H1 (cell line): ENCODE measurements at regions not wholly inside any gene's neighbourhood (a gene's known extent, or its start where the extent isn't known, plus 50 kb on each side); places are given as distances from the start of the nearest gene placed in this dataset.
"Not testable (repeated sequence)": the region's sequence is repeated elsewhere in the genome, so short reads cannot be mapped to it uniquely, and the experiment has no call there.

ENCODE experiments used
- CTCF ChIA-PET: fragments of 300-600 bp; sonication (Branson Sonifier 250); formaldehyde crosslinking; loops from one replicate; lab custom pipeline; 2021; ENCODE audit not compliant: partially characterized antibody; lab: Charles Lee
- POLR2A ChIA-PET: fragments of 300-600 bp; sonication (Branson Sonifier 250); formaldehyde crosslinking; loops from one replicate; lab custom pipeline; 2021; ENCODE audit warnings: inconsistent platforms; ENCODE audit not compliant: partially characterized antibody; lab: Charles Lee
- DNase-seq, 2 experiments: peaks; one replicate each; pipeline versions ENCODE4 v3.0.0 to v3.0.0-alpha.2; 2010 to 2022; ENCODE audit warnings: low spot score in 2 of 2, low read depth in 1 of 2, mixed read lengths in 1 of 2
- FAIRE-seq: peaks from 2 replicates; lab custom pipeline; 2011; peaks lifted over from hg19 to GRCh38; lab: Jason Lieb, UNC
- H2AFZ ChIP-seq: 2 replicates; pipeline ENCODE4 v1.8.1; 2012; ENCODE audit warnings: low read length, inconsistent platforms
- H2AK5ac ChIP-seq: 2 replicates; pipeline ENCODE4 v1.6.1; 2013; ENCODE audit warnings: low read depth, low read length
- H2BK120ac ChIP-seq: replicated peaks from 2 replicates; pipeline ENCODE3; 2013; ENCODE audit warnings: low read depth, low read length, inconsistent platforms
- H2BK12ac ChIP-seq: 2 replicates; pipeline ENCODE4 v1.6.1; 2013; ENCODE audit warnings: low read depth, low read length
- H2BK15ac ChIP-seq: 2 replicates; pipeline ENCODE4 v1.6.1; 2013; ENCODE audit warnings: low read length
- H2BK20ac ChIP-seq: 2 replicates; pipeline ENCODE4 v1.6.1; 2013; ENCODE audit warnings: low read length
- H2BK5ac ChIP-seq: 2 replicates; pipeline ENCODE4 v1.6.1; 2013; ENCODE audit warnings: low read depth, low read length
- H3K14ac ChIP-seq: 2 replicates; pipeline ENCODE4 v1.6.1; 2013; ENCODE audit warnings: inconsistent platforms; ENCODE audit not compliant: insufficient read length
- H3K18ac ChIP-seq: 2 replicates; pipeline ENCODE4 v1.6.1; 2013; ENCODE audit warnings: low read length; ENCODE audit errors: extremely low read depth
- H3K23ac ChIP-seq: 2 replicates; pipeline ENCODE4 v1.6.1; 2013; ENCODE audit warnings: inconsistent platforms; ENCODE audit not compliant: insufficient read length
- H3K23me2 ChIP-seq: 2 replicates; pipeline ENCODE4 v1.6.1; 2013; ENCODE audit warnings: low read depth, low read length
- H3K27ac ChIP-seq: 2 replicates; pipeline ENCODE4 v1.6.1; 2011; ENCODE audit warnings: low read depth, low read length, inconsistent platforms
- H3K27me3 ChIP-seq, 4 experiments: replicated peaks in 1 of 4; 1 replicate in 1 of 4; 2 replicates in 3 of 4; pipeline versions ENCODE4 v1.6.1 to v1.8.1; 2011 to 2013; ENCODE audit warnings: low read length in 3 of 4, mild to moderate bottlenecking in 3 of 4, inconsistent platforms in 2 of 4, mixed read lengths in 2 of 4, moderate library complexity in 1 of 4; ENCODE audit not compliant: control insufficient read depth in 3 of 4, insufficient read depth in 3 of 4; ENCODE audit errors: extremely low read depth in 1 of 4
- H3K36me3 ChIP-seq, 4 experiments: 2 replicates each; pipeline versions ENCODE4 v1.6.1 to v1.8.1; 2011 to 2013; ENCODE audit warnings: mild to moderate bottlenecking in 4 of 4, low read length in 3 of 4, moderate library complexity in 2 of 4, control low read depth in 1 of 4, inconsistent platforms in 1 of 4; ENCODE audit not compliant: insufficient read depth in 4 of 4, control insufficient read depth in 2 of 4
- H3K4ac ChIP-seq: replicated peaks from 2 replicates; pipeline ENCODE3; 2013; ENCODE audit warnings: low read length, low read depth, mixed read lengths, inconsistent platforms; ENCODE audit not compliant: insufficient read length
- H3K4me1 ChIP-seq, 4 experiments: replicated peaks in 1 of 4; 1 replicate in 1 of 4; 2 replicates in 3 of 4; pipeline versions ENCODE4 v1.6.1 to v1.8.1; 2011 to 2013; ENCODE audit warnings: low read length in 3 of 4, inconsistent platforms in 2 of 4, mixed read lengths in 1 of 4; ENCODE audit not compliant: insufficient read depth in 4 of 4, control insufficient read depth in 3 of 4
- H3K4me2 ChIP-seq, 2 experiments: 2 replicates each; pipeline versions ENCODE4 v1.6.1 to v1.8.1; 2011 to 2013; ENCODE audit warnings: low read depth in 2 of 2, low read length in 2 of 2, control low read depth in 1 of 2, inconsistent platforms in 1 of 2, mild to moderate bottlenecking in 1 of 2; ENCODE audit not compliant: insufficient read depth in 1 of 2
- H3K4me3 ChIP-seq, 4 experiments: fragments of 200-600, 300-600 bp in 1 of 4; sonication (generic), shearing (Covaris generic), sonication (Bioruptor Twin) in 1 of 4; 2 replicates each; pipeline versions ENCODE4 v1.5.1 to v1.8.1; 2011 to 2016; ENCODE audit warnings: low read length in 4 of 4, low read depth in 3 of 4, control low read depth in 2 of 4, inconsistent platforms in 2 of 4, mild to moderate bottlenecking in 2 of 4, mixed read lengths in 1 of 4, moderate library complexity in 1 of 4; ENCODE audit not compliant: insufficient read depth in 2 of 4; ENCODE audit errors: extremely low read depth in 1 of 4
- H3K56ac ChIP-seq: replicated peaks from 2 replicates; pipeline ENCODE3; 2013; ENCODE audit warnings: low read depth, mild to moderate bottlenecking, mixed read lengths, low read length, inconsistent platforms; ENCODE audit not compliant: insufficient read length
- H3K79me1 ChIP-seq: 2 replicates; pipeline ENCODE4 v1.6.1; 2013; ENCODE audit warnings: low read depth, low read length, control low read depth
- H3K79me2 ChIP-seq, 2 experiments: 2 replicates each; pipeline versions ENCODE4 v1.6.1 to v1.8.1; 2012 to 2013; ENCODE audit warnings: low read length in 2 of 2, mild to moderate bottlenecking in 2 of 2, inconsistent platforms in 1 of 2; ENCODE audit not compliant: insufficient read depth in 2 of 2, control insufficient read depth in 1 of 2
- H3K9ac ChIP-seq, 4 experiments: replicated peaks in 1 of 4; 1 replicate in 1 of 4; 2 replicates in 3 of 4; pipeline versions ENCODE4 v1.6.1 to v1.8.1; 2011 to 2013; ENCODE audit warnings: low read depth in 3 of 4, low read length in 3 of 4, control low read depth in 2 of 4, mild to moderate bottlenecking in 2 of 4, moderate library complexity in 2 of 4, inconsistent platforms in 1 of 4; ENCODE audit errors: extremely low read depth in 1 of 4
- H3K9me3 ChIP-seq, 2 experiments: 2 replicates each; pipeline versions ENCODE4 v1.6.1 to v1.8.1; 2012 to 2013; ENCODE audit warnings: mild to moderate bottlenecking in 2 of 2, moderate library complexity in 2 of 2, control low read depth in 1 of 2, inconsistent platforms in 1 of 2, low read depth in 1 of 2, low read length in 1 of 2, mixed read lengths in 1 of 2; ENCODE audit not compliant: insufficient read depth in 2 of 2
- H4K20me1 ChIP-seq, 2 experiments: replicated peaks in 1 of 2; 2 replicates each; pipeline versions ENCODE3 to v1.8.1; 2011 to 2013; ENCODE audit warnings: inconsistent platforms in 2 of 2, low read length in 2 of 2, mild to moderate bottlenecking in 1 of 2; ENCODE audit not compliant: insufficient read depth in 2 of 2, control insufficient read depth in 1 of 2
- H4K5ac ChIP-seq: 2 replicates; pipeline ENCODE4 v1.6.1; 2013; ENCODE audit warnings: low read length, low read depth, mixed read lengths, inconsistent platforms; ENCODE audit not compliant: insufficient read length
- H4K8ac ChIP-seq: 2 replicates; pipeline ENCODE4 v1.8.0; 2013; ENCODE audit warnings: mild to moderate bottlenecking, moderate library complexity, low read length, inconsistent platforms; ENCODE audit not compliant: insufficient read depth; ENCODE audit errors: extremely low read depth
- H4K91ac ChIP-seq: replicated peaks from 2 replicates; pipeline ENCODE3; 2013; ENCODE audit warnings: low read length, mixed read lengths, inconsistent platforms; ENCODE audit not compliant: insufficient read length
- WGBS, 2 experiments: shearing (Covaris generic) in 1 of 2; methylation state at CpG; one replicate each; pipeline versions ENCODE4 v1.1.6 to v1.1.7; 2013 to 2015; ENCODE audit warnings: low lambda C conversion rate in 2 of 2, mixed read lengths in 2 of 2, inconsistent platforms in 1 of 2, low coverage in 1 of 2, missing lambda C conversion rate in 1 of 2; ENCODE audit not compliant: insufficient replicate concordance in 2 of 2, insufficient coverage in 1 of 2, insufficient read length in 1 of 2; ENCODE audit errors: extremely low coverage in 1 of 2, missing lambda C conversion rate in 1 of 2; 5-methylcytosine and 5-hydroxymethylcytosine counted together

DNA sequence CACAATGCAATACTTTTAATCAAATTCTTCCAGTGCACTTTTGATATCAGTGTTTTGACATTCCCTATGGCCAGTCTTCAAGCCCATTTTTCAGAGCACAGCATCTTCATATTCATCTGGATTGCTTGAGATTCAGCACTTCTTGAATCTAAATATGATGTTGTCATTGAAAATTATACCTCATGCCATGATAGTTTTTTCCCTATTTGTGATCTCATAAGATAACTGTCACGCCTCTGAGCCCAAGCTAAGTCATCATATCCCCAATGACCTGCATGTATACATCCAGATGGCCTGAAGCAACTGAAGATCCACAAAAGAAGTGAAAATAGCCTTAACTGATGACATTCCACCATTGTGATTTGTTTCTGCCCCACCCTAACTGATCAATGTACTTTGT, 117.6 kb upstream of the F3 start:
- H3K4me1 ChIP-seq: peaks cover 2 to 25% (median 13%) of the 10 kb centered on the region in 4 experiments; a peak in 5 of 7 replicates
- H3K18ac ChIP-seq, H2BK15ac ChIP-seq, H4K8ac ChIP-seq, H3K4me2 ChIP-seq, H3K79me1 ChIP-seq, H3K79me2 ChIP-seq, H3K27me3 ChIP-seq, H2BK12ac ChIP-seq, FAIRE-seq, H2AFZ ChIP-seq, H3K4me3 ChIP-seq, H3K23me2 ChIP-seq, H3K23ac ChIP-seq, H2AK5ac ChIP-seq, H4K20me1 ChIP-seq, DNase-seq, H3K9ac ChIP-seq, H3K14ac ChIP-seq, H3K9me3 ChIP-seq, H2BK5ac ChIP-seq, H3K27ac ChIP-seq, H4K91ac ChIP-seq, H3K56ac ChIP-seq, POLR2A ChIA-PET, H3K4ac ChIP-seq, H3K36me3 ChIP-seq: not testable (repeated sequence)
- CTCF ChIA-PET: interaction anchor here (1.5 kb wide), 1 partner anchor 60 kb away, joined by 4 read pairs; no protein-coding TSS in a partner anchor
- peak overlapping the region; percentile 32 for H4K5ac ChIP-seq
- 100% methylated on average over 1 of the region's 1 CpG; no CpG with 5 or more reads in 1 of the 2 experiments for WGBS, 2 experiments
- peak overlapping the region; percentile 76; the same call in 1 of the 2 replicates for H2BK20ac ChIP-seq
- peak overlapping the region; percentile 7 for H2BK120ac ChIP-seq
